Ovary (tissue), 7 donors: ENCODE measurements at regions not wholly inside any gene's neighbourhood (a gene's known extent, or its start where the extent isn't known, plus 50 kb on each side); places are given as distances from the start of the nearest gene placed in this dataset.

ENCODE experiments used
- DNase-seq, 5 donors: peaks; one replicate each; pipeline ENCODE4 v3.0.0-alpha.2; 2019 to 2020
- H3K27ac ChIP-seq, 2 donors: fragments of 200-600 bp; one replicate each; pipeline versions ENCODE4 v1.5.1 to v1.8.0; 2019 to 2022
- H3K27me3 ChIP-seq: fragments of 200-600 bp; one replicate; pipeline ENCODE4 v1.8.0; 2022
- H3K36me3 ChIP-seq: fragments of 200-600 bp; sonication (generic); one replicate; pipeline ENCODE4 v1.5.1; 2019
- H3K4me1 ChIP-seq: one replicate; pipeline ENCODE4 v1.8.1; 2013; ENCODE audit warnings: mild to moderate bottlenecking, moderate library complexity; ENCODE audit not compliant: insufficient read depth
- H3K4me3 ChIP-seq: fragments of 200-600 bp; sonication (generic); one replicate; pipeline ENCODE4 v1.5.1; 2017
- H3K9me3 ChIP-seq, 2 donors: fragments of 200-600 bp in 1 of 2; sonication (generic) in 1 of 2; one replicate each; pipeline versions ENCODE4 v1.5.1 to v1.8.1; 2013 to 2019; ENCODE audit warnings: mild to moderate bottlenecking in 1 of 2, moderate library complexity in 1 of 2
- CTCF ChIP-seq, 3 donors: fragments of 450-650 bp in 2 of 3; fragments of 200-600 bp in 1 of 3; IDR thresholded peaks; one replicate each; pipeline versions ENCODE4 v1.5.1 to v1.8.0; 2016 to 2022; ENCODE audit warnings: antibody characterized with exemption in 3 of 3, mild to moderate bottlenecking in 1 of 3
- EP300 ChIP-seq: sonication (generic); formaldehyde crosslinking; IDR thresholded peaks from one replicate; pipeline ENCODE4 v1.6.1; 2017; ENCODE audit warnings: antibody characterized with exemption
- POLR2A ChIP-seq: fragments of 450-650 bp; IDR thresholded peaks from one replicate; pipeline ENCODE4 v1.6.1; 2017; ENCODE audit warnings: antibody characterized with exemption, mild to moderate bottlenecking, moderate library complexity
- WGBS, 3 donors: extraction: QIAGEN DNeasy Blood & Tissue Kit in 1 of 3; methylation state at CpG; one replicate each; pipeline versions ENCODE4 v1.1.5 to v1.1.7; 2013 to 2017; 5-methylcytosine and 5-hydroxymethylcytosine counted together
- intact Hi-C, 4 donors: fragments of 100-400 bp; cut with DNase I; formaldehyde crosslinking; loops; one replicate each; pipeline versions ENCODE4 v1.11.0 to v1.15.1; 2022 to 2023
- donor health status: DM: no; HTN: no; CAD: no; lungs with moderate emphysema.
- donor health status: DM: no; HTN: no; CAD: no.
- donor health status: Bipolar disorder and iron deficiency.
- donor health status: DM: no; HTN: no; CAD: no.
- donor health status: DM: yes; HTN: yes; CAD: no.

DNA sequence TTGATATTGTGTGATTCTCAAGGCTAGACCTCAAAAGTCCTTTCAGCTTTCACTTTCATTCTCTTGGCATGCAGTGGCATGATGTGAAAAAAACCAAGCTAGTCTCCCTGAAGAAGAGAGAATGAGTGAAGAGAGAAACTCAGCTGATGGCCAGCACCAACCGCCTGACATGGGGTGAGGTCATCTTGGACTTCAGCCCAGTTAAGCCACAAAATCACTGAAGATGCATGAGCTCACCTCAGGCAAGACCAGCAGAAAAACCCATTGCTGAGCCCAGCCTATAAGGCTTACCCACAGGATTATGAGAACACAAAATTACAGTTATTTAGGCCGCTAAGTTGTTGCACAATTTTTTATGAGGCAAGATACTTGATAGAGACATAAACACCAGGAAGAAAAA is 496.5 kb downstream of the TOX3 start:
- no peaks in the 10 kb centered on the region for H3K27me3 ChIP-seq
- no peaks in the 10 kb centered on the region for H3K4me1 ChIP-seq
- no peak overlapping the region for H3K4me3 ChIP-seq
- no peak overlapping the region for H3K27ac ChIP-seq
- no peak for DNase-seq
- WGBS, 3 donors = 65 to 70% (median 65%) methylated on average over 2 of the region's 2 CpGs
- TF ChIP-seq EP300 (no peak), CTCF (IDR thresholded peaks at IDR 0.05) (no peak), POLR2A (no peak)
- no peaks in the 10 kb centered on the region for H3K36me3 ChIP-seq
- no peaks in the 10 kb centered on the region for H3K9me3 ChIP-seq
- intact Hi-C loops = no loop called here

- intact Hi-C loops = no loop called here
- no peaks in the 10 kb centered on the region for H3K4me1 ChIP-seq
- no peaks in the 10 kb centered on the region for H3K36me3 ChIP-seq
- H3K9me3 ChIP-seq = no peaks in the 10 kb centered on the region
- DNase-seq = no peak
- TF ChIP-seq EP300 (no peak), CTCF (IDR thresholded peaks at IDR 0.05) (no peak), POLR2A (no peak)
- no peak overlapping the region for H3K4me3 ChIP-seq
- 38 to 55% (median 40%) methylated on average over 2 of the region's 2 CpGs for WGBS, 3 donors
- H3K27me3 ChIP-seq = no peaks in the 10 kb centered on the region
- no peak overlapping the region for H3K27ac ChIP-seq
Observed at GRCh38 chr16:52035436-52035835, 511.5 kb downstream of the TOX3 start.

GRCh38 chr16:52034830-52035229 is 512.1 kb downstream of the TOX3 start:
- H3K9me3 ChIP-seq = no peaks in the 10 kb centered on the region
- no peak for TF ChIP-seq POLR2A
- TF ChIP-seq CTCF (IDR thresholded peaks at IDR 0.05) = no peak
- no peak for TF ChIP-seq EP300
- H3K36me3 ChIP-seq = no peaks in the 10 kb centered on the region
- H3K27me3 ChIP-seq = no peaks in the 10 kb centered on the region
- no peak for DNase-seq
- no peak overlapping the region for H3K27ac ChIP-seq
- no peaks in the 10 kb centered on the region for H3K4me1 ChIP-seq
- intact Hi-C loops = no loop called here
- no peak overlapping the region for H3K4me3 ChIP-seq

DNA sequence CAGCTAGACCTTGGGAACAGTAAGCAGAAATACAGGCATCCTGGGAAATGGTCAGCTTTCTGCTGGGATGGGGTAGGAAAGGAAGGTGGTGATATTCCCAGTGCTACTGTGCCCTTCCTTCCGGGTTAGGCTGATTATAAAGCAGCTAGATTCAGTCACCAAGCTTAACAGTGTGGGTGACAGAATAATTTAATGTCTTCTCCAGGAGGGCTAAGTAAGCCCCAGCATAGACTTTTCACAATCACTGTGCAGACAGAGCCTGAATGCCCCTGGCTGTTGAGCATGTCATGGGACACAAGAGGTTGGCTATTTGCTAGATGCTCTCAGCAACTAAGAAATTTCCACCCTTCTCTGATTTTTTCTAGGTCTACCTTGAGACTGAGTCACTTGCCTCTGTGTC is 513.0 kb downstream of the TOX3 start:
- TF ChIP-seq CTCF (IDR thresholded peaks at IDR 0.05) = no peak
- no peak for TF ChIP-seq EP300
- Histone ChIP-seq H3K4me1 (no peaks in the 10 kb centered on the region), H3K36me3 (no peaks in the 10 kb centered on the region), H3K9me3 (no peaks in the 10 kb centered on the region), H3K27ac (no peak overlapping the region), H3K4me3 (no peak overlapping the region), H3K27me3 (no peaks in the 10 kb centered on the region)
- intact Hi-C loops = no loop called here
- 66 to 67% (median 67%) methylated on average over 1 of the region's 1 CpG for WGBS, 3 donors
- DNase-seq = no peak

GRCh38 chr16:52022980-52023379 is 524.0 kb downstream of the TOX3 start:
- TF ChIP-seq POLR2A (no peak), EP300 (no peak), CTCF (IDR thresholded peaks at IDR 0.05) (no peak)
- intact Hi-C loops = no loop called here
- WGBS, 3 donors = 77 to 78% (median 77%) methylated on average over 4 of the region's 4 CpGs

More at GRCh38 chr16:52022980-52023379, 524.0 kb downstream of the TOX3 start:
- H3K27me3 ChIP-seq = no peaks in the 10 kb centered on the region
- no peaks in the 10 kb centered on the region for H3K36me3 ChIP-seq
- no peak for DNase-seq
- H3K27ac ChIP-seq = no peak overlapping the region
- H3K4me1 ChIP-seq = no peaks in the 10 kb centered on the region
- H3K4me3 ChIP-seq = no peak overlapping the region
- no peaks in the 10 kb centered on the region for H3K9me3 ChIP-seq
